HL-60 (cell line): ENCODE measurements at regions not wholly inside any gene's neighbourhood (a gene's known extent, or its start where the extent isn't known, plus 50 kb on each side); places are given as distances from the start of the nearest gene placed in this dataset.

Experiments used
- CTCF ChIP-seq: IDR thresholded peaks from one replicate; pipeline ENCODE4 v1.5.1; 2011; ENCODE audit warnings: low read length, control low read depth, inconsistent platforms; ENCODE audit not compliant: insufficient read depth
- POLR2AphosphoS5 ChIP-seq: IDR thresholded peaks from 2 replicates; pipeline ENCODE4 v1.6.1; 2012; ENCODE audit warnings: low read depth

- no peak for TF ChIP-seq CTCF
- TF ChIP-seq POLR2AphosphoS5 = no peak
Observed at GRCh38 chr9:690517-691111, 150.9 kb upstream of the DMRT1 start.
